ENCODE measurements at regions not wholly inside any gene's neighbourhood (a gene's known extent, or its start where the extent isn't known, plus 50 kb on each side); places are given as distances from the start of the nearest gene placed in this dataset.
A peak's percentile ranks its signal among the peaks of the same experiment; 100 is the strongest.

DNA sequence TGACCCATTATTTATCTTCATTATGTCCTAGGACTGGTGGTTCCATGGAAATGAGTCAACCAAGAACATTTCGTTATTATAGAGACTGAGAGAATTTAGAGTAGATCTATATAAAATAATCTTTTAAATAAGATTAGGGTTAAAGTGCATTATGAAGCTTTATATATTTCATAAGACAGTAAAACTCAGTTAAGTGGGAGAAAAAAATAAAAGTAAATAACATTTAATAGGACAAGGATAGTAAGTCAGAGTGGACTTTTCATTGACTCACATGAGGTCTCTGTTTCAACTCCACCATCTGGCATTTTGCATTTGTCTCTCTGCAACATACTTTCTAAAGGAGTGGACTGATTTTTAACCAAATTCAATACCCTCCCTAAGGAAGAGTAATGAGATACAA, 125.3 kb upstream of the CCDC68 start:
- Histone ChIP-seq H3K36me3 (no peaks in the 10 kb centered on the region), H3K27me3 (no peaks in the 10 kb centered on the region), H3K4me3 (no peak overlapping the region), H3K9me3 (ENCODE audit: low read depth) (no peaks in the 10 kb centered on the region), H3K27ac (no peak overlapping the region), H3K4me1 (ENCODE audit: low read depth) (no peaks in the 10 kb centered on the region)
- DNase-seq (ENCODE audit: low read depth in 1 of 2, low spot score in 1 of 2), result no peak
- TF ChIP-seq, protein P1, sequence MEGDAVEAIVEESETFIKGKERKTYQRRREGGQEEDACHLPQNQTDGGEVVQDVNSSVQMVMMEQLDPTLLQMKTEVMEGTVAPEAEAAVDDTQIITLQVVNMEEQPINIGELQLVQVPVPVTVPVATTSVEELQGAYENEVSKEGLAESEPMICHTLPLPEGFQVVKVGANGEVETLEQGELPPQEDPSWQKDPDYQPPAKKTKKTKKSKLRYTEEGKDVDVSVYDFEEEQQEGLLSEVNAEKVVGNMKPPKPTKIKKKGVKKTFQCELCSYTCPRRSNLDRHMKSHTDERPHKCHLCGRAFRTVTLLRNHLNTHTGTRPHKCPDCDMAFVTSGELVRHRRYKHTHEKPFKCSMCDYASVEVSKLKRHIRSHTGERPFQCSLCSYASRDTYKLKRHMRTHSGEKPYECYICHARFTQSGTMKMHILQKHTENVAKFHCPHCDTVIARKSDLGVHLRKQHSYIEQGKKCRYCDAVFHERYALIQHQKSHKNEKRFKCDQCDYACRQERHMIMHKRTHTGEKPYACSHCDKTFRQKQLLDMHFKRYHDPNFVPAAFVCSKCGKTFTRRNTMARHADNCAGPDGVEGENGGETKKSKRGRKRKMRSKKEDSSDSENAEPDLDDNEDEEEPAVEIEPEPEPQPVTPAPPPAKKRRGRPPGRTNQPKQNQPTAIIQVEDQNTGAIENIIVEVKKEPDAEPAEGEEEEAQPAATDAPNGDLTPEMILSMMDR (IDR thresholded peaks at IDR 0.05; ENCODE audit: low read depth, low read length), result no peak

GRCh38 chr18:55083461-55083860, 124.2 kb upstream of the CCDC68 start:
- Histone ChIP-seq H3K9me3 (ENCODE audit: low read depth) (no peaks in the 10 kb centered on the region), H3K4me3 (no peak overlapping the region), H3K27me3 (no peaks in the 10 kb centered on the region), H3K27ac (no peak overlapping the region), H3K36me3 (no peaks in the 10 kb centered on the region), H3K4me1 (ENCODE audit: low read depth) (no peaks in the 10 kb centered on the region)
- TF ChIP-seq, protein P1 (IDR thresholded peaks at IDR 0.05; ENCODE audit: low read depth, low read length), result no peak
- no peak for DNase-seq (ENCODE audit: low read depth in 1 of 2, low spot score in 1 of 2)

GRCh38 chr18:55079481-55080355, 120.5 kb upstream of the CCDC68 start:
- Histone ChIP-seq H3K27ac (no peak overlapping the region), H3K36me3 (no peaks in the 10 kb centered on the region)
- peak in 1 of 2 donors; percentile 7 for DNase-seq (ENCODE audit: low read depth in 1 of 2, low spot score in 1 of 2)

DNA sequence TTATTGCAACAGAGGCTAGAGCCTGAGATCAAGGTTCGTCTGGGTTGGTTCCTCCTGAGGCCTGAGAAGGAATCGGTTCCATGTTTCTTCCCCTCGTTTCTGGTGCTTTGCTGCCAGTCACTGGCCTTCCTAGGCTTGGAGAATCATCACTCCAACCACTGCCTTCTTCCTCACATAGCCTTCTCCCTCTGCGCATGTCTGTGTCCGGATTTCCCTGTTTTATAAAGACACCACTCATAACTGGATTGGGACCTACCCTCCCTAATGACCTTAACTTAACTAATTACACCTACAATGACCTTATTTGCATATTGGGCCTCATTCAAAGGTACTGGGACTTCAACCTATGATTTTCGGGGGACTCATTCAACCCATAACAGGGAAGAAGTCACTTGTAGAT, 119.8 kb upstream of the CCDC68 start:
- TF ChIP-seq, protein P1 (IDR thresholded peaks at IDR 0.05; ENCODE audit: low read depth, low read length), result no peak

More at GRCh38 chr18:55079481-55080355, 120.5 kb upstream of the CCDC68 start:
- TF ChIP-seq, protein P1 (IDR thresholded peaks at IDR 0.05; ENCODE audit: low read depth, low read length), result no peak
- Histone ChIP-seq H3K27me3 (no peaks in the 10 kb centered on the region), H3K4me3 (no peak overlapping the region), H3K4me1 (ENCODE audit: low read depth) (no peaks in the 10 kb centered on the region), H3K9me3 (ENCODE audit: low read depth) (no peaks in the 10 kb centered on the region)

GRCh38 chr18:55078303-55078932, 119.2 kb upstream of the CCDC68 start:
- H3K36me3 ChIP-seq, result no peaks in the 10 kb centered on the region

More for the DNA sequence above, 119.8 kb upstream of the CCDC68 start:
- H3K27me3 ChIP-seq, result no peaks in the 10 kb centered on the region
- no peaks in the 10 kb centered on the region for H3K36me3 ChIP-seq
- H3K27ac ChIP-seq, result no peak overlapping the region
- no peaks in the 10 kb centered on the region for H3K9me3 ChIP-seq (ENCODE audit: low read depth)
- H3K4me1 ChIP-seq (ENCODE audit: low read depth), result no peaks in the 10 kb centered on the region
- no peak for DNase-seq (ENCODE audit: low read depth in 1 of 2, low spot score in 1 of 2)
- H3K4me3 ChIP-seq, result no peak overlapping the region

More at GRCh38 chr18:55078303-55078932, 119.2 kb upstream of the CCDC68 start:
- DNase-seq (ENCODE audit: low read depth in 1 of 2, low spot score in 1 of 2), result no peak
- no peaks in the 10 kb centered on the region for H3K27me3 ChIP-seq
- H3K9me3 ChIP-seq (ENCODE audit: low read depth), result no peaks in the 10 kb centered on the region
- no peaks in the 10 kb centered on the region for H3K4me1 ChIP-seq (ENCODE audit: low read depth)
- no peak overlapping the region for H3K27ac ChIP-seq
- TF ChIP-seq, protein P1 (IDR thresholded peaks at IDR 0.05; ENCODE audit: low read depth, low read length), result no peak
- no peak overlapping the region for H3K4me3 ChIP-seq
